PFSK-1 (cell line): ENCODE measurements at regions not wholly inside any gene's neighbourhood (a gene's known extent, or its start where the extent isn't known, plus 50 kb on each side); places are given as distances from the start of the nearest gene placed in this dataset.

Experiments
- FOXP2 ChIP-seq: optimal IDR thresholded peaks from 2 replicates; pipeline ENCODE3; 2011; ENCODE audit warnings: borderline replicate concordance, control low read depth, inconsistent platforms; ENCODE audit not compliant: insufficient read depth; ENCODE audit errors: extremely low read length, extremely low read depth
- POLR2AphosphoS5 ChIP-seq: IDR thresholded peaks from 2 replicates; pipeline ENCODE4 v1.6.1; 2012; ENCODE audit warnings: low read depth, mild to moderate bottlenecking, control low read depth, low read length, moderate library complexity
- TAF1 ChIP-seq: IDR thresholded peaks from 2 replicates; pipeline ENCODE4 v1.6.1; 2012; ENCODE audit warnings: low read length, control low read depth, borderline replicate concordance; ENCODE audit not compliant: insufficient read depth
- TF ChIP-seq, protein P1 (sequence below), 2 experiments: IDR thresholded peaks; 2 replicates each; pipeline versions ENCODE4 v1.6.1 to v1.8.0; 2011 to 2012; ENCODE audit warnings: low read depth in 2 of 2, low read length in 2 of 2, control low read depth in 1 of 2, inconsistent platforms in 1 of 2, mild to moderate bottlenecking in 1 of 2, moderate library complexity in 1 of 2; ENCODE audit not compliant: insufficient read depth in 1 of 2

DNA sequence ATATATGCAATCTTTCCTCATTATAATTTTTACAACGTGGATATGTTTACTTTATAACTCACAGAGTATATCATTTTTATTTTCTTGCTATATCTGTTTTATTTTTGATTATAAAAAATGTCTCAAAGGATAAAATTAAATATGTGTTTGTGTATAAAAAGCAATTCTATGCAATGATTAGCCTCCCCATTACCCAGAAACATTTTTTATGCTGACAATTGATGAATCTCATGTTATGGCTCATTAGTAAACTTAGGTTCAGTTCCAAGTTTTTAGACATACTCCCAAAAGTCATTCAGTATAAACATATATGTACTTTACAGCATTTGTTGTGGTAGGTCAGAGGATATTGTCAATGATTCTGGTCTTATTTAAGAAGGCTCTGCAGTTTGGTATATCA is 540.1 kb upstream of the SPRY2 start:
- TF ChIP-seq, protein P1, sequence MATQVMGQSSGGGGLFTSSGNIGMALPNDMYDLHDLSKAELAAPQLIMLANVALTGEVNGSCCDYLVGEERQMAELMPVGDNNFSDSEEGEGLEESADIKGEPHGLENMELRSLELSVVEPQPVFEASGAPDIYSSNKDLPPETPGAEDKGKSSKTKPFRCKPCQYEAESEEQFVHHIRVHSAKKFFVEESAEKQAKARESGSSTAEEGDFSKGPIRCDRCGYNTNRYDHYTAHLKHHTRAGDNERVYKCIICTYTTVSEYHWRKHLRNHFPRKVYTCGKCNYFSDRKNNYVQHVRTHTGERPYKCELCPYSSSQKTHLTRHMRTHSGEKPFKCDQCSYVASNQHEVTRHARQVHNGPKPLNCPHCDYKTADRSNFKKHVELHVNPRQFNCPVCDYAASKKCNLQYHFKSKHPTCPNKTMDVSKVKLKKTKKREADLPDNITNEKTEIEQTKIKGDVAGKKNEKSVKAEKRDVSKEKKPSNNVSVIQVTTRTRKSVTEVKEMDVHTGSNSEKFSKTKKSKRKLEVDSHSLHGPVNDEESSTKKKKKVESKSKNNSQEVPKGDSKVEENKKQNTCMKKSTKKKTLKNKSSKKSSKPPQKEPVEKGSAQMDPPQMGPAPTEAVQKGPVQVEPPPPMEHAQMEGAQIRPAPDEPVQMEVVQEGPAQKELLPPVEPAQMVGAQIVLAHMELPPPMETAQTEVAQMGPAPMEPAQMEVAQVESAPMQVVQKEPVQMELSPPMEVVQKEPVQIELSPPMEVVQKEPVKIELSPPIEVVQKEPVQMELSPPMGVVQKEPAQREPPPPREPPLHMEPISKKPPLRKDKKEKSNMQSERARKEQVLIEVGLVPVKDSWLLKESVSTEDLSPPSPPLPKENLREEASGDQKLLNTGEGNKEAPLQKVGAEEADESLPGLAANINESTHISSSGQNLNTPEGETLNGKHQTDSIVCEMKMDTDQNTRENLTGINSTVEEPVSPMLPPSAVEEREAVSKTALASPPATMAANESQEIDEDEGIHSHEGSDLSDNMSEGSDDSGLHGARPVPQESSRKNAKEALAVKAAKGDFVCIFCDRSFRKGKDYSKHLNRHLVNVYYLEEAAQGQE (IDR thresholded peaks at IDR 0.05; ENCODE audit: insufficient read depth in 1 of 2, low read depth in 2 of 2, low read length in 2 of 2): no peak
- no peak for TF ChIP-seq TAF1
- no peak for TF ChIP-seq POLR2AphosphoS5
- no peak for TF ChIP-seq FOXP2
